ENCODE measurements at regions not wholly inside any gene's neighbourhood (a gene's known extent, or its start where the extent isn't known, plus 50 kb on each side); places are given as distances from the start of the nearest gene placed in this dataset.

DNA sequence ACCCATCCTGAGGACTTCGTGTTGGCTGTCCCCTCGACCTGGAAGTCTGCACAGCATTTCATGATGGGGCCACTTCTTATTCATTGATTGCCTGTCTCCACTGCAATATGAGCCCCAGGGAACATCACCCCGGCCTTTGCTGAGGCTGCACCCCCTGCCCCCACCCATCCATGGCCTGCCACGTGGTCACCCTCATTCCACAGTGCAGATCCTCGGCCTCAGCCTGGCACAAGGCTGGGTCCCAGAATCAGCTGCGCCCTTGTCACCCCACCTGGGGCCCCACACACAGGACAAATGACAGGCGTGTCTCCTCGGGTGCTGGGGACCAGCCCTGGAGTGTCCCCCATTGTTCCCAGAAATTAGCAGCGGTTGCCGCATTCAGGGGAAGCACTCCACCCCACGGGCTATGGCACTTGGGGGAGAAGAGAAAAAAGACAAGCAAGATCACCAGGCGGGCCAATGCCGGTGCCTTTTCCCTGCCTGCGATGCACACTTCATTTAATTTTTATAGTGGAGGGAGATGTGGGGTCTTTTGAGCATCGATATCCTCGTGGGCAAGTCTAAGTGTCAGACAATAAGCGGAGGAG lies 157.4 kb downstream of the INHBB start:
- no peaks in the 10 kb centered on the region for H3K36me3 ChIP-seq
- H3K27ac ChIP-seq = no peak overlapping the region
- peaks cover 0 to 2% (median under 1%) of the 10 kb centered on the region in 3 donors for H3K4me1 ChIP-seq
- DNase-seq = no peak
- H3K27me3 ChIP-seq = peaks cover 0 to 20% (median 0%) of the 10 kb centered on the region in 4 donors
- intact Hi-C loops (cut with DNase I) = no loop called here
- WGBS, 2 donors = 74 to 78% methylated on average over 5 to 15 of the region's 17 CpGs
- no peak for TF ChIP-seq POLR2A (IDR thresholded peaks at IDR 0.05)
- TF ChIP-seq, protein P1, sequence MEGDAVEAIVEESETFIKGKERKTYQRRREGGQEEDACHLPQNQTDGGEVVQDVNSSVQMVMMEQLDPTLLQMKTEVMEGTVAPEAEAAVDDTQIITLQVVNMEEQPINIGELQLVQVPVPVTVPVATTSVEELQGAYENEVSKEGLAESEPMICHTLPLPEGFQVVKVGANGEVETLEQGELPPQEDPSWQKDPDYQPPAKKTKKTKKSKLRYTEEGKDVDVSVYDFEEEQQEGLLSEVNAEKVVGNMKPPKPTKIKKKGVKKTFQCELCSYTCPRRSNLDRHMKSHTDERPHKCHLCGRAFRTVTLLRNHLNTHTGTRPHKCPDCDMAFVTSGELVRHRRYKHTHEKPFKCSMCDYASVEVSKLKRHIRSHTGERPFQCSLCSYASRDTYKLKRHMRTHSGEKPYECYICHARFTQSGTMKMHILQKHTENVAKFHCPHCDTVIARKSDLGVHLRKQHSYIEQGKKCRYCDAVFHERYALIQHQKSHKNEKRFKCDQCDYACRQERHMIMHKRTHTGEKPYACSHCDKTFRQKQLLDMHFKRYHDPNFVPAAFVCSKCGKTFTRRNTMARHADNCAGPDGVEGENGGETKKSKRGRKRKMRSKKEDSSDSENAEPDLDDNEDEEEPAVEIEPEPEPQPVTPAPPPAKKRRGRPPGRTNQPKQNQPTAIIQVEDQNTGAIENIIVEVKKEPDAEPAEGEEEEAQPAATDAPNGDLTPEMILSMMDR (IDR thresholded peaks at IDR 0.05) = no peak
- no peaks in the 10 kb centered on the region for H3K9me3 ChIP-seq
- H3K4me3 ChIP-seq = no peak overlapping the region

DNA sequence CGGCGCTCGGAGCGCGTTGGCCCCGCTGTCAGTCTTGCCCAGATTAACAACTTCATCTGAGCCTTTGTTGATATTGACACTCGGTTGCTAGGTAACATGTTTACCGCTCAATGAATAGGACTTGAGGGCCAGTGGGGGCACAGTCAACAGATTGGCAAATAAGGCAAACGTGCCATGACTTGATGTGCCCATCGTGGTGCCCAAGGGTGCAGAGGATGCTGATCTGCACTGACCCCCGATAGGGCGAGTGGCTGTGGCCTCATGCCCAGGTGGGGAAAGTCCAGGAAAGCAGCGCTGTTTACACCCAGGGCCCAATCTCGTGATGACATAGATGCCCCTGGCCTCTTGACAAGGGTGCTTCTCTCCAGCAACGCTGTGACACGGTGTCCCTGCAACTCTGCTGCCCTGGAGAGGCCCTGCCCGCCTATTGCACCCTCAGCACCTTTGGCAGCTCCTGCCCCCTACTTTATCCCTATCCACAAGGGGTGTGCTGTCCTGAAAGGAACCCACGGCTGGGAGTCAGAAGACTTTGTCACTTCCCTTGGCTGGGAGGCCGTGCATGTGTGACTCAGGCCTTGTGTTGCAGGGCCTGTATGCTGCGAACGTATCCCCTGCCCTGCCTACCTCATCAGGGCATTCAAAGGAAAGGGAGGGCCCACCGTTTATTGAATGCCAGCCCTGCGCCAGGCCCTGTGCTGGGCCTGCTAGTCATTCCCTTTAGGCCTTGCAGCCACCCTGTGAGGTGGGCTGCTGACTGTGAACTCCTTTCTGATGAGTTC lies 158.0 kb downstream of the INHBB start:
- no peak overlapping the region for H3K27ac ChIP-seq
- no peak for DNase-seq
- no peak overlapping the region for H3K4me3 ChIP-seq
- no peaks in the 10 kb centered on the region for H3K9me3 ChIP-seq
- no peaks in the 10 kb centered on the region for H3K36me3 ChIP-seq
- intact Hi-C loops (cut with DNase I) = no loop called here
- H3K4me1 ChIP-seq = peaks cover 0 to 9% (median 7%) of the 10 kb centered on the region in 3 donors
- no peak for TF ChIP-seq POLR2A (IDR thresholded peaks at IDR 0.05)
- TF ChIP-seq, protein P1 (IDR thresholded peaks at IDR 0.05) = no peak
- WGBS, 2 donors = 70 to 82% methylated on average over 10 to 11 of the region's 23 CpGs
- H3K27me3 ChIP-seq = peaks cover 0 to 20% (median 0%) of the 10 kb centered on the region in 4 donors

DNA sequence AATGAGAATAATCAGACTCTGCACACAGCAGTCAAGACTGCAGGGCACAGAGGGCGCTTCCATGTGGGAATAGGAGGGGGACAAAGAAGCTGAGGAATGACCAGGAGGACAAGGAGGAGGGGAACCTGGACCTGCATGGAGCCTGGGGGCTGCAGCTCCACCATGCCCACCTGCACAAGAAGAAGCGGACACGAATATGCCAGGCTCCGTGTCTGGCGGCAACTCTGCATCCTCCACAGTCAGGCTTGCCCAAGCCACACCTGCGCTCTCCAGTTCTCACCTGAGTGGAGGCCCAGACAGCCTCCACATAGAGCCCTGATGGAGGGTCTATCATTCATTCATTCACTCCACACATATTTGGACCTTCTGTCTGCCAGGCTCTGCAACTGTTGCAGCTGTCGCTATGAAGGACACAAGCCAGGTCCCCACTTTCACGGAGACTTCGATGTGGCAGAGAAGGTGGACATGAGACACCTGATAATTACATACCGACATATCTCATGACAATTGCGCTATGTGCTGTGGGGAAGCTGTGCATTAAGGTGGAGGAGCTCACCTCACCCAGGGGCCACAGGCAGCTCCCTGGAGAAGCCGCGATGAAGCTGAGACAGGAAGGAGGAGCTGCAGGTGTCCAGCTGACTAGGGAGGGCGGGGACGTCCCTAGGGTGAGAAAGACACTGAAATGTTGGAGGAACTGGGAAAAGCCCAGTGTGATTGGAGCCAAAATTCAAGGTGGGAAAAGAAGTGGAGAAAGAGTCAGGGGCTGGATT lies 159.2 kb downstream of the INHBB start:
- TF ChIP-seq POLR2A (IDR thresholded peaks at IDR 0.05) = no peak
- TF ChIP-seq, protein P1 (IDR thresholded peaks at IDR 0.05) = no peak
- H3K27ac ChIP-seq = no peak overlapping the region
- peaks cover 0 to 13% (median 9%) of the 10 kb centered on the region in 3 donors for H3K4me1 ChIP-seq
- no peak overlapping the region for H3K4me3 ChIP-seq
- WGBS, 2 donors = 87% methylated on average over 10 of the region's 15 CpGs
- intact Hi-C loops (cut with DNase I) = no loop called here
- H3K9me3 ChIP-seq = no peaks in the 10 kb centered on the region
- no peaks in the 10 kb centered on the region for H3K36me3 ChIP-seq
- H3K27me3 ChIP-seq = peaks cover 0 to 26% (median 0%) of the 10 kb centered on the region in 4 donors
- DNase-seq = no peak

DNA sequence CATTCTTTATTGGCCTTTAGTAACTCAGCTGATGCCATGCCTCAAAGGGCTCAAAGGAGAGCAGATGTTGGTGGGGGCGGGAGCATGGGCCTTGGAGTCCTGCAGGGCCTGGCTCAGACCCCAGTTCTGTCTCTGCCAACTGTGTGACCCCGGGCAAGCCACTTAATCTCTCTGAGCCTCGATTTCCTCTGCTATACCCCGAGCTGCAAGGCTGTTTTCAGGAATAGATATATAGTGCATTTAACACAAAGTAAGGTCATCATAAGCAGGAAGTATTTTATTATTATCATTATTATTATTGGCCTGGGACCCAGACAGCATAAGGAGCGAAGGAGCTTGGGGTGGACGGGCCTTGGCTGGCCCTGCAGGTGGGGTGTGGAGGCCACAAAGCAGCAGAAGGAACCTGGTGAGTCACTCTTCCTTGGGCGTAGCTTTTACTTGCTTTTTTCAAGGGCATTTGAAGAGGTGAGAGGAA lies 162.7 kb downstream of the INHBB start:
- no peak for DNase-seq
- no peaks in the 10 kb centered on the region for H3K9me3 ChIP-seq
- TF ChIP-seq, protein P1 (IDR thresholded peaks at IDR 0.05) = no peak
- TF ChIP-seq POLR2A (IDR thresholded peaks at IDR 0.05) = no peak
- 32 to 33% methylated on average over 5 to 7 of the region's 7 CpGs for WGBS, 2 donors
- peaks cover 0 to 41% (median 0%) of the 10 kb centered on the region in 4 donors for H3K27me3 ChIP-seq
- no peak overlapping the region for H3K4me3 ChIP-seq
- peak overlapping the region in 1 of 4 donors; percentile 26 for H3K27ac ChIP-seq
- H3K36me3 ChIP-seq = no peaks in the 10 kb centered on the region
- peaks cover 0 to 21% (median 9%) of the 10 kb centered on the region in 3 donors for H3K4me1 ChIP-seq
- intact Hi-C loops (cut with DNase I) = no loop called here

All from esophagus squamous epithelium (tissue), 5 donors.